ENCODE measurements at regions not wholly inside any gene's neighbourhood (a gene's known extent, or its start where the extent isn't known, plus 50 kb on each side); places are given as distances from the start of the nearest gene placed in this dataset.
"Not testable (repeated sequence)": the region's sequence is repeated elsewhere in the genome, so short reads cannot be mapped to it uniquely, and the experiment has no call there.

GRCh38 chr17:45554479-45554878 lies 64.0 kb upstream of the PLEKHM1 start:
- not testable (repeated sequence) for H2AFZ ChIP-seq; H3K9me3 ChIP-seq (ENCODE audit: control insufficient read depth, low read length); H3K9ac ChIP-seq; H3K4me3 ChIP-seq (ENCODE audit: low read depth, low read length); H3K79me2 ChIP-seq; H3K4me2 ChIP-seq (ENCODE audit: low read length); H3K27ac ChIP-seq; H3K4me1 ChIP-seq; H3K36me3 ChIP-seq (ENCODE audit: control insufficient read depth, insufficient read depth, low read length); H3K27me3 ChIP-seq (ENCODE audit: control insufficient read depth, insufficient read depth, low read length)

- H3K27me3 ChIP-seq (ENCODE audit: control insufficient read depth, insufficient read depth, low read length); H3K9ac ChIP-seq; H3K4me2 ChIP-seq (ENCODE audit: low read length); H2AFZ ChIP-seq; H3K27ac ChIP-seq; H3K9me3 ChIP-seq (ENCODE audit: control insufficient read depth, low read length); H3K4me1 ChIP-seq; H3K36me3 ChIP-seq (ENCODE audit: control insufficient read depth, insufficient read depth, low read length); H3K79me2 ChIP-seq; H3K4me3 ChIP-seq (ENCODE audit: low read depth, low read length): not testable (repeated sequence)
Observed at GRCh38 chr17:45558821-45559220, 68.3 kb upstream of the PLEKHM1 start.

- not testable (repeated sequence) for H3K4me3 ChIP-seq (ENCODE audit: low read depth, low read length); H3K9ac ChIP-seq; H3K4me2 ChIP-seq (ENCODE audit: low read length); H2AFZ ChIP-seq; H3K9me3 ChIP-seq (ENCODE audit: control insufficient read depth, low read length); H3K79me2 ChIP-seq; H3K4me1 ChIP-seq; H3K27ac ChIP-seq; H3K36me3 ChIP-seq (ENCODE audit: control insufficient read depth, insufficient read depth, low read length); H3K27me3 ChIP-seq (ENCODE audit: control insufficient read depth, insufficient read depth, low read length)
Observed at GRCh38 chr17:45562868-45563267, 72.3 kb upstream of the PLEKHM1 start.

- not testable (repeated sequence) for H3K9me3 ChIP-seq (ENCODE audit: control insufficient read depth, low read length); H3K79me2 ChIP-seq; H3K4me3 ChIP-seq (ENCODE audit: low read depth, low read length); H2AFZ ChIP-seq; H3K27me3 ChIP-seq (ENCODE audit: control insufficient read depth, insufficient read depth, low read length); H3K4me1 ChIP-seq; H3K4me2 ChIP-seq (ENCODE audit: low read length); H3K27ac ChIP-seq; H3K9ac ChIP-seq; H3K36me3 ChIP-seq (ENCODE audit: control insufficient read depth, insufficient read depth, low read length)
Observed at GRCh38 chr17:45563283-45563682, 72.8 kb upstream of the PLEKHM1 start.

- H3K4me1 ChIP-seq; H3K4me2 ChIP-seq (ENCODE audit: low read length); H3K4me3 ChIP-seq (ENCODE audit: low read depth, low read length): not testable (repeated sequence)
Observed at GRCh38 chr17:45568275-45568674, 77.8 kb upstream of the PLEKHM1 start.

GRCh38 chr17:45573326-45573725 lies 82.8 kb upstream of the PLEKHM1 start:
- not testable (repeated sequence) for H3K27ac ChIP-seq; H3K9ac ChIP-seq; H3K4me2 ChIP-seq (ENCODE audit: low read length); H2AFZ ChIP-seq; H3K9me3 ChIP-seq (ENCODE audit: control insufficient read depth, low read length); H3K4me1 ChIP-seq; H3K36me3 ChIP-seq (ENCODE audit: control insufficient read depth, insufficient read depth, low read length); H3K4me3 ChIP-seq (ENCODE audit: low read depth, low read length); H3K27me3 ChIP-seq (ENCODE audit: control insufficient read depth, insufficient read depth, low read length)
- H3K79me2 ChIP-seq, result peaks cover 14% of the 10 kb centered on the region

More at GRCh38 chr17:45568275-45568674, 77.8 kb upstream of the PLEKHM1 start:
- H3K27me3 ChIP-seq (ENCODE audit: control insufficient read depth, insufficient read depth, low read length); H3K9ac ChIP-seq; H3K9me3 ChIP-seq (ENCODE audit: control insufficient read depth, low read length); H2AFZ ChIP-seq; H3K27ac ChIP-seq; H3K36me3 ChIP-seq (ENCODE audit: control insufficient read depth, insufficient read depth, low read length); H3K79me2 ChIP-seq: not testable (repeated sequence)

- no peaks in the 10 kb centered on the region for H3K4me1 ChIP-seq
- no peak overlapping the region for H3K9ac ChIP-seq
- H2AFZ ChIP-seq, result no peak overlapping the region
- H3K27ac ChIP-seq, result no peak overlapping the region
- no peaks in the 10 kb centered on the region for H3K36me3 ChIP-seq (ENCODE audit: control insufficient read depth, insufficient read depth, low read length)
- no peaks in the 10 kb centered on the region for H3K9me3 ChIP-seq (ENCODE audit: control insufficient read depth, low read length)
- H3K79me2 ChIP-seq, result peaks cover 21% of the 10 kb centered on the region
- H3K4me3 ChIP-seq (ENCODE audit: low read depth, low read length), result no peak overlapping the region
- H3K4me2 ChIP-seq (ENCODE audit: low read length), result no peak overlapping the region
- no peaks in the 10 kb centered on the region for H3K27me3 ChIP-seq (ENCODE audit: control insufficient read depth, insufficient read depth, low read length)
- TF ChIP-seq CTCF (IDR thresholded peaks at IDR 0.05), result no peak
Observed at GRCh38 chr17:45573924-45574770, 83.6 kb upstream of the PLEKHM1 start.
